GM19372 (cell line): ENCODE measurements at regions not wholly inside any gene's neighbourhood (a gene's known extent, or its start where the extent isn't known, plus 50 kb on each side); places are given as distances from the start of the nearest gene placed in this dataset.

ENCODE experiments used
- ATAC-seq: cut with Tn5 transposase; IDR thresholded peaks from one replicate; pipeline ENCODE4 v1.9.1; 2021; ENCODE audit warnings: mild to moderate bottlenecking, low read depth, moderate library complexity; ENCODE audit not compliant: unreplicated experiment

DNA sequence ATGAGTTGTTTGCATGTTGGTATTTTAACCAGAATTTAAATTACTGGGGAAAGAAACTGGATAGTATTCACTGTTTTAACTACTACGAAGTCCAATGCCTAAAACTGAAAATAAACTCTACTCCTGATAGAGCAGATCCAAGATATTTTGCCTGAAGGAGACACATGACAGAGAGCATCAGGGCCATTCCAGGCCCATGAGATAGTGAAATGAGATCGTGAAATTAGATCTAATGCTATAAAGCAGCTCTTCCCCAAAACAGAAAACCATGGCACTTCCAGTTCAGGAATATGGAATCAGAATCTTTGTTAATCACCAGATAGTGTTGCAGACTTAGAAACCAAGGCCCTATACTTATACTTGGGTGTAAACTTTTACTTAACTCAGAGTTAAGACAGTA, 124.3 kb upstream of the CACNA2D1 start:
- no peak for ATAC-seq

DNA sequence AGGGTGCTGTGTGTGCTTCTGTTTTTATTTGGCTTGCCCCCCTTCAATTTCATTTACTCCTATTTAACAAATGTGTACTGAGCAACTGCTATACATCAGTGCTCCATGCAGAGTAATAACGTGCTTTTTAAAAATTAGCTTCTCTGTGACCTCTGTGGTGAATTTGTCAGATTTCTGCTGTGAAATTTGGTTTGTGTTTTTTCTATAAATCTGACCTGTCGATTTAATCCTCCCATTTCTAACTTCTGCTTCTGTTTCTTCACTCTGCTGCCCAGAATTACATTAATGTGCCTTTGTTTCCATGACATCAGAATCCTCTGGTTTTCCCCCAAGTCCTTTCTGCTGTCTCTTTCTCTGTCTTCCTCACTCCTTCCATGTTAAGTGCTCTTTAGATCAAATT, 123.8 kb upstream of the CACNA2D1 start:
- ATAC-seq = no peak

DNA sequence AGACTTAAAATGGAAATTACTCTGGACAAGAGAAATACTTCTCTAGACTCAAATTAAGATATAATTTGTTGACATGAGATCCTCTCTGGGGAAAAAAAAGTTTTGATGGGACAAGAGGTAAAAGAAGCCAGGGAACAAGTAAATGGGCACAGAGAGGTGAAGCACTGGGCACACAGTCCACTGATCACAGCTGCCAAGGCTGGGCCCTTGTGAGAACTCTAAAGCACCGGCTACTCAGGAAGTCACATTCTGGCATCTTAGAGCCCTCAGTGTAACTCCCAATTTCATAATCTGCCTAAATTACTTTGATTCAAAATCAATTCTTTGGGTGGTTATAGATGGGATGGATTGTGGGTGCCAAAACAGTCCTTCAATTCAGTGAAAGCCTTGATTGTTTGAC, 123.2 kb upstream of the CACNA2D1 start:
- ATAC-seq = no peak

DNA sequence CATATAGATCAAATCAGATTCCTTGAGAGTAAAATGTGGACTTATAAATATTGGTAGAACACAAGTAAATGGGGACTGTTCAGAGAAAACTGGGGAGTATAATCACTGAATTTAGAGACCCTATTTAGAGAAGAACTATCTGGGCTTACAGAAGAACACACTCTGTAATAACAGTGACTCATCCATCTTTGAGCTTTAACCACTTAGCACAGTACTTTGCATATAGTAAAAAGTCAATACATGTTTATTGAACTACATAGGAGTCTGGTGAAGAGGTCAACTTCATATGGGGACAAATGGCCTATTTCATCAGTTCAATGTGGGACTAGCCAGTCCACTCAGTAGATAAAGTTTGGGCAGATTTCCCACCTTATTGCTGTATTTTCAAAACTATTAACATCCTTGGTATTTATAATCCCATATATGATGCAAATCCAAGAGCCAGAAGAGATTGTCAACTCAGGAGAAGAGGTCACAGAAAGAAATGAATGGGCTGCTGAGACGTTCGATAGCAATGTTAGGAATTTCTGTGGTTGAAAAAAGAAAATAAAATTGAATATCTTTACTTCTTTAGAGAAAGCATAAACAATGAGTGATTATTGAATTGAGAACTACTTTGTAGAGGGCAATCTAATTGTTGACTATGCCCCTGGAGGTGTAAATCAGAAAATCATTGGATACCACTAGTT, 119.3 kb upstream of the CACNA2D1 start:
- ATAC-seq = no peak

DNA sequence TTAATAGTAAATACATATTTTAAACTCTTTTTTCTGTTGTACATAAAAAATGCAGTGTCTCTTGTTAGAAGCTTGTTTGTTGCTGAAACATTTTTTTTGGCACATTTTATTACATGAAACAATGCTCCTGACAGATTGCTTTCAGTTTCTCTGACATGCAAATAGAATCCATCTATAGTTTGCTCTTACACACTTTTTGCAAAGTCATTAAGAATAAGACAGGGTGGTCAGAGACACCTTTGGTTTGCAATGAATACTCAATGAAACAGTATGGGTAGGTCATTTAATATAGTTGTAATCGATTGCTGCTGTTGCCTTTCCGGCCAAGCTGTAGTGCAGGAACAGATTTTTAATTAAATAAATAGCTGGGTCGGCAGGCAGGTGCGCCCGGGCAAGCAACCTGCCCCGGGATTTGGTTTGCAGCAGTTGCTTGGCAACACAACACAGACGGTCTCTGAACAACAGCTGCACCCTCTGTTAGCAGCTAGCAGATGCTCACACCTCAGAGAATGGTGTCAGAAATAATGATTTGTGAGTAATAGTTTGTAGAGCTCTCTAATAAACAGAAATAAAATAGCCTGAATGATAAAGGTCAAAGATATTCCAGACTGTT, 115.7 kb upstream of the CACNA2D1 start:
- no peak for ATAC-seq

DNA sequence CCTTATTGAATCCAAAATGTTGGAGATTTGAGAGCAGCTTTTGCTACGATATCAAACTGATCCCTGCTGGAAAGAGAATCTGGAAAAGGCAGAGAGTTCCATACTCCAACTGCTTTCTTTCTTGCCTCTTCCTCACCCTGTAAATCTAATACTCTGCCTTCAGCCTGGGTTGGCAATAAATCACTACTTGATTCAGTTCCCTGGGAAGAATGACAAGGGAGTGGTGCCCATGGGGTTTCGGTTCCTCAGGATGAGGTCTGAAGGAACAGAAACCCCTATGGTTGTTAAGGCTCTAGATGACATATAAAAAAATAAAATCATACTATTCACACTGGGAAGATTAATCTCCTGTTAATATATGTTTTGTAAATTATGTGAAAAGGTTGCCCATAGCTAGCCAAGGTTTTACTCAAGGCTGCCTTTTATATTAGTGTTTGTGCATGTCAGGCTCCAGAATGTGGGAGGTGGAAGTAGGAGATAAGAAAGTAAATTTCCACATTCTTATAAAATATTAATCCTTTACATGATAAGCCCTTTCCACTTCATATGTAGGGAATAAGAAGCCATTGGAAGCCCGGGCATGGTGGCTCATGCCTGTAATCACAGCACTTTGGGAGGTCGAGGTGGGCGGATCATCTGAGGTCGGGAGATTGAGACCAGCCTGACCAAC, 106.2 kb upstream of the CACNA2D1 start:
- no peak for ATAC-seq

DNA sequence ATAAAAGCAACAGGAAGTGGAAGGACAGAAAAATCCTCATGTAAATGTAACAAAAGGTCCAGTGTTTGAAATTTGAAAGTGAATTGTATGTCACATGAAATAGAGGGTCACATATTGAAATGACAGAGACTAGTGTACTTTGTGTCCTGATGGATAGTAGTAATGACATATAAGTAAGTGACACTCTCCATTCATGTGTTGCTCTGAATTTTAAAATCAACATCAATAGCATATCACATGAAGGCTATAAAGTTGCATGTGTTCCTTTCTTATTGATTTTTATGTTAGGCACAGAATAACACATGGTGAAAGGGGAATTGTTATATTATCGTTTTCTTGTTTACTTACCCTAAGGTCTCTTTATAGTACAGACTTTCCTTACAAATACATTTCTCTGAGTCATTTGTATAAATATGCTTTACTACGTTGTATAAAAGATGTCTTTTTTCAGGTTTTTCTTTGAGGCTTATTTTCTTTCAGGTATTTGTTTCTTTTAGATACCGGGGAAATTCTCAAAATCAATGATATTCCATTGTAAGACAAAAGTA, 104.6 kb upstream of the CACNA2D1 start:
- ATAC-seq = no peak

DNA sequence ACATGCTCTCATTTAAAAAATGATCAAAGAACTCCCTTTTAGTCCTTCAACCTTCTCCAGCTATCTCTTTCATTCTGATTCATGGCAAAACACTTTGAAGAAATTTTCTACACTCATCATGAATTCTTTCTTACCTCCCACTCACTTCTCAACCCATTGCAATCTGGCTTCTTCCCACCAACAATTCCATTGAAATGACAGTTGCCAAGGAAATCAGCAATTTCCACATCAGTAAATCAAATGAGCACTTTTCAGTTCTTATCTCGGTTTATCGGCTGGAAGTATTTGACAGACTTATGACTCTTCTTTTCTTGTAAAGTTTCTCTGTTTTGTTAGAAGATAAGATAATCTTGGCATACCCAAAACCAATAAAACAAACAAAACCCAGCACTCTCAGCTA, 99.1 kb upstream of the CACNA2D1 start:
- no peak for ATAC-seq

DNA sequence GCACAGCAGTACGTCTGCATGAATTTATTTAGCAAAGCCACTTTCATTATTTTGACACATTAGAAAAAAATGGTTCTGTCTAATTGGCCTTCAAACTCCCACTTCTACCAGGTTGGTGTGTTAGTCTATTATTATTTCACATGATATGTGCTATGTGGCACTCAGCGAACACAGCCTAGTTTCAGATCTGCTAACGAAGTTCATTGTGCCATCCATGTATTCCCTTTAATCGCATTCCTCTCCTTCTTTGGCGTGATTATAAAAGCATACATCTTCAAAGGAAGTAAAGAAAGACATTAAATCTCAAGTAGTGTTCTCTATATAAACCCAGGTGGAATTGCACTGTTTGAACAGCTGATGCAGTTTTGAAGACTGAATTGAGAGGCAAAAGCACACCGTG, 96.4 kb upstream of the CACNA2D1 start:
- no peak for ATAC-seq

DNA sequence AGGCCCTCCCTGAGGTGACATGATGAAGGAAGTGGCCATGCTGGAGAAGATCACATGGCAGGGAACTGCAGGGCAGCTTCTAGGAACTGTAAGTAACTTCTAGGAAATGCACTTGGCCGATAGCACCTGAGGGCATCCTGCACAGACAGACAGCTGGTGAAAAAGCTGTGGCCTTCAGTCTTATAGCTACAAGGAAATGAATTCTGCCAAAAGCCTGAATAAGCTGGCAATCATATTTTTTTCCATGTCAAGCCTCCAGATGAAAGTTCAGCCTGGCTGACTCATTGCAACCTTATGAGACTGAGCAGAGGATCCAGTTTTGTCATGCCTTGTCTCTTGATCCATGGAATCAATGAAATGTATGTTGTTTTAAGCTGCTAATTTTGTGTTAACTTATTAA, 91.1 kb upstream of the CACNA2D1 start:
- no peak for ATAC-seq

DNA sequence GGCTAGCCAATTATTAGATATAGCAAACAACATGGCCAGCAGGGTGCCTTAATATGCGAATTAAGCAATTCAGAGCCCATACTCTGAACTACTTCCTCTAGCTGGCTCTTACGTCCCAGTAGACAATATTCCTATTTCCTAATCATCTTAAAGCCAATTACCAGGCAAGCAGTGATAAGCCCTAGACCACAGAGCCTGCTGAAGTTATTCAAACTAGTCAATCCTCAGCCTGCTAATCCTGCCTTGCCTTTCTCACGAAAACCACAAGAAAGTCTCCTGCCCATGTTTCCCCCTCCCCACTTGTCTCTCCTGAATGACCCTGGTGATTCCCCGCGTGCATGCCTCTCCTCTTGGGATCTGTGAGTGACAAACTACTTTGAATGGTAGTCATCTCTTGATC, 86.8 kb upstream of the CACNA2D1 start:
- ATAC-seq = no peak

DNA sequence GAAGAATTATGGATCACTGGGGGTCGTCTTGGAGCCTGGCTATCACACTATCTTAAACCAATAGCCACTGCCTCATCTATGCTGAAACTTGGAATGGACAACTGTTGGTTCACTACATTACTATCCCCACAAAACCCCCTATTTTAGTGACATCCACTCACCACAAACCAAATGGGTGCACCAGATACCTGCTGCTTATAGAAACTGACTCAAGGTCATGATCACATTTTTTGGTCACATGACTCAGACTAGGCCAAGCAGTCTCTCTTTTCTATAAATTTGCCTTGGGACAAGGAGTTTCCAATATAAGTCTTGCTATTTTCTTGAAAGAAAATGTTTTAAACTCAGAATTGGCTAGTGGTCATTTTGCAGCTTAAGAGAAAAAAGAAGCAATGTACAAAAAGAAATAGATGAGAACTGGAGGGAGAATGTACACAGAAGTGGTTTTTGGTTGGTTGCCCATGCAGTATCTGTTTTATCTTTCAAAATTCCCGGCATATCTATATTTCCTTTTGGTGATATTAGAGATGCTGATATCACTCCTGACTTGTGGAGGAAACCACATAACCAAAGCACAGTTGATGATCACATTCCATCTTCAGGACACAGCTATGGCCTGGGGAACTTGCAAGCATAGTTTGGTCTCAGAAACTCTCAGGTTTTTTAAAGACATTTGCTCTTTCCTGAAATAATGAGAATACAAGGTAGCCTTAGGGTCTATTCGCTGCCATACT, 85.2 kb upstream of the CACNA2D1 start:
- no peak for ATAC-seq

DNA sequence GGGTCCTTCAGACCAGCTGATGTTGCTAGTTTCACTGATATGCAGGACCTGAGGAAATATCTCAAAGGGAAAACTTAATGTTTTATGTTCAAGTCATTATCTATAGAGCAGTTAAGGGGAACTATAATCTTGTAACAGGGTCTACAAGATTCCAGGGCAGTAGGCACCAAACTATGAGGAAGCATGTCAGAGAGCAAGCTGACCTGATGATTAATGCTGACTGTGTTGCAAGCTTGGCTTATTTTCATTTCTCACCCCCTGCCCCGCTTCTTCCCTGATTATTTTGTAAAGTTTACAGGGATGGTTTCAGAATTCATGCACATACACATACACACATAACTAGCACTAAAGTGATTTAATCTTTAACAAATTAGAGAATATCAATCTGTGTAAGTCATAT, 84.3 kb upstream of the CACNA2D1 start:
- ATAC-seq = no peak

DNA sequence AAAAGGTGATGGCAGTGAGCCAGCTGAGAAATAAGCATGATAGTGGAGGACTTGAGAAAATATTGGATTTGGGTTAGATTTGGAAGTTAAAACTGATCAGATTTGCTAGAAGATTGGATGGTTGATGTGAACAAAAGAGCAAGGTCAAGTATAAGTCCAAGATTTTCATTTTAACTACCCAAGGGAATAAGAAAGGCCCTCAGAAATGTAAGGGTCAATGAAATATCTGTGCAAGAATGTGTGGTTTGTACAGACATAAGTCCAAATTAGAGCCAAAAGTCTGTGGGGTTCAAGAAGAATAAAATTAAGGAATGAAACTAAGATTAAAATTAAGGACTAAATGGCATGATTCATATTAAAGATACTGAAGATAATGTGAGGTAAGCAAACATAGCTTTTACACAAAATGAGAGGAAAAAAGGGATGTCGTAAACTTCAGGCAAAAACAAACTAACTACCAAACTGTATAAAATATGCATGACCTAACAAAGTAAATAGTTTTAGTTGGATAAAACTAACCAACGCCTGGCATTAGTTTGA, 78.4 kb upstream of the CACNA2D1 start:
- ATAC-seq = no peak

DNA sequence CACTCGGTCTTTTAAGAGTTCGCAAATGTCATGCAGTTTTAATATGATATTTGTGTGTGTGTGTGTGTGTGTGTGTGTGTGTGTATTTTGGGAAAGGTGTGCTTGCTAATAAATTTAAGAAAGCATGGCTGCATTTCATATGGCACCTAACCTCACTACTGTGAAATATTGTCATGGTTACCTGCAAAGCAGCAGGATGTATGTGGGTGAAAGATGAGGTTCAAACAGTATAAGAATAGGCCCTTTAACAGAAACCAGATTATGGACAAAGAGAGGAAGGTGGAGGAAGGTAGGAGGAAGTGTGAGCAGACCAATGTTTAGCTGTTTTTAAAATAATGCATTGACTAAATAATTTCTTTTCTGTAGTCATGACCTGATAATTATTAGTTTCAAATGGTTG, 73.5 kb upstream of the CACNA2D1 start:
- no peak for ATAC-seq

DNA sequence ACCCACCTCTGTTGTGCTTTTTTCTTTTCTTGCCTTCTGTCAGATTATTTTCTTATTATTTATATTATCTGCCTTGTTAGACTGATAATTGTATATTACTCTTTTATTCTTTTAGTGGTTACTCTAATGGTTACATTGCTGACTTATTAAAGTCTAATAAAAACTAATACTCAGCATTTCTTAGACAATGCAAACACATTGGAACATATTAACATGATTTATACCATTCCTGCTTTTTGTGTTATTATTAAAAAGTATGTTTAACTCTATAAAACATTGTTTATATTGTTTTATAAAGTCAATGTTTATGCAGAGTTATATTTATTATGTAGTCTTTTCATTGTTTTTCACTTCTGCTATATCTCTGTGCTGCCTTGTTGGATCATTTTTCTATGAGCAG, 68.0 kb upstream of the CACNA2D1 start:
- ATAC-seq = no peak

DNA sequence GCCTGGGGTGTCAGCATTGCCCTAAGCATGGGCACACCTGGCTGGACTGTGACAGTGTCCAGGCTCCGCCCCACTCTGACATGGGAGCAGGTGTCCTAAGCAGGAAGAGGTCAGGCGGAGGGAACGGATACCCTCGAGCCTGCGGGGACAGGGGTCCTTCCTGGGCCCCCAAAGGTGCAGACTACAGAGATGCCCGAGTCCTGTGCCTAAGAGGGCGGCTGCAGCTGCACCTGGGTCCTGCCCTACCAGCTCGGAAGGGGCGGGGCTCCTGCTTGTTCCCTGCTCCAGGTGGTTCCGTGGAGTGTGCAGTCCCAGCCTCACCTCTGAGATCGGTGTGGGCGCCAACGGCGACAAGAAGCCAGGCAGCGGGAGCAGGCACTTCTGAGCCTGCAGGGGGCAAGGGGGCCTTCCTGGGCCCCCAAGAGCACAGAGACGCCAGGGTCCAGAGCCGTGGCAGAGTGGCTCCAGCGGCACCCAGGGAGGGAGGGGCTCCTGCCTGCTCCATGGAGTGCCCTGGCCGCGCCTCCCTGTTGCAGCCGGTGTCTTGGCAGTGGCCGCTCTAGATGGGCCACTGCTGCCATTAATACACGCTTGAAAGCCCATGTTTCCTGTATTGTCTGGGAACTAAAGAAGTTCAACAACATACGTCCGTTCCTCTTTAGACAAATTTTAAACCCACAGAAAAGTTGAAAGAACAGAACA, 64.5 kb upstream of the CACNA2D1 start:
- no peak for ATAC-seq

DNA sequence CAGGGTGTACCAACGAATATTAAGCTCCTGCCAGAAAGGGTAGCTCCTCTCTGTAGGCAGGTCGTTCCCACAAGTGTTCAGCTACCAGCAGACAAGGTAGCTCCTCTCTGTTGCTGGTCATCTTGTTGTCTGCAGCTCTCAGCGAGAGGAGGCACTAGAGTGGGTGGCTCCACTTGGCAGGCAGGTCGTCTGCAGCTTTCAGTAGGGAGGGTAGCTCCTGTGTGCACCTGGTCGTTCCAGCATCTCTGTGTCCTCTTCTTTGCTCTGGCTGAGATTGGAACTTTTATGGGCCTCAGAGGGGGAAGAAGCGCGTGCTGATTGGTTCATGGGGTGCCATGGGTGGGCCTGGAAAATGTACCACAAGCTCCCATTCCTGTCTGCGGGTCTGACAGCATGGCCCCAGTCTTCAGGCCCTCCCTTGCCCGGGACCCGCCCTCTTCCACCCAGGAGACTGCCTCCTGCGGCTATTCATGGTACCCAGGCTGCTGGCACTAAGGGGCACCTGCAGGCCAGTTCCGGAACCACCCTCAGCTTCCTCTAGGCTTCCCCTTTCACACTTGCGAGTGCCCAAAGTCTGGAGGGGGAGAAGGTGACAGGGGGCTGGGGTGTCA, 63.9 kb upstream of the CACNA2D1 start:
- ATAC-seq = no peak

DNA sequence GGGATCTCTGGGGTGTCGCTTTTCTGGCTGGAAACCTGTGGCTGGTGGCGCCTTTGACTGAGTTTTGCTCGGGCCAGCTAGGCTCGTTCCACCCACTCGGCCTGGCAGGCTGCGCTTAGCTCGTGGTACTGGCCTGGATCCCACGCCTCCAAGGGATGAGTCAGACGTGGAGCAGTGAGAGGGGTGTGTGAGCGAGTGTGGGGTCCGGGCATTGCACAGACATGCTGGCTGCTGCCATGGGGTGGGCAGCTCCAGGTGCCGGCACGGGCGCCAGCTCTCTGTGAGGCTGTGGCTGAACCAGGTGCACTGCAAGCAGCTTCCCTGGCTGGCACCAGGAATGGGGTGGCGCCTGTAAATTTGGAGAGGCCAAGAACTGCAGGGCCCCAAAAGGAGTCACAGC, 63.1 kb upstream of the CACNA2D1 start:
- no peak for ATAC-seq

DNA sequence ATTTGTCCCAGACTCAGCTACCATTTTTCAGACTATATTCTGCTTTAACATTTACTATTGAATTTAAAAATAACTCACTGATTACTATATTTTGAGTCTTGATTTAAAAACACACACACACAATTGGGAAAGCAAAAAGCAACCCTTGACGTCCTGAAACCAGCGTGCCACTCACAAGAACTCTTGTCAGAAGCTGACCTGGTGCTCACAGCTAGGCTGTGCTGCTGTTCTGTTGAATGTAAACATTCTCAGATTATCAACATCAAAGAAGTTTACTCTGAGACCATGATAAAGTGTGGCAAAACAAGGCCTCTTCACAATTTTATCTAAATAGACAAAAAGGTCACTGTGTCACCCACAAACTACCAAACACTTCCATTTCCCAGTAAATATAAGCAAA, 62.6 kb upstream of the CACNA2D1 start:
- ATAC-seq = no peak
